ENCODE measurements at regions not wholly inside any gene's neighbourhood (a gene's known extent, or its start where the extent isn't known, plus 50 kb on each side); places are given as distances from the start of the nearest gene placed in this dataset.

DNA sequence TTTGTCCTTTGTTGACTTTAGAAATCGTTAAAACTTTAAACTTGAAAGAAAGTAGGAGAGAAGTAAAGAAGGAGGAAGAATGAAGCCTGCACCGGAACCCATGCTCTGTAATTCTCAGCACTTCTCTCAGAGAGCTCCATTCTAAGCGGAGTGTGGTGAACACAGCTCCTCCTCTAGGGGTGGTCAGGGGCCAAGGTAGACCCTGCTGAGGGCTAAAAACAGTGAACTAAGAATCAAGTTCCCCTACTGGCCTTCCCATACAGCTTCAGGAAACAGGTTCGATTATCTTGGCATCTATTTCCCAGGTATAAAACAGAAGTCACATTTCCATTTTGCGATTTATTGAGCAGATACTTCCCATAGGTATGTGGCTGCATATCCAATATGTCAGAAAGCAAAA, 92.7 kb upstream of the ASAP2 start:
- Mint-ChIP-seq H3K27ac (no peak overlapping the region), H3K4me3 (no peak overlapping the region), H3K4me1 (no peaks in the 10 kb centered on the region), H3K9me3 (no peaks in the 10 kb centered on the region), H3K36me3 (no peaks in the 10 kb centered on the region)
- DNase-seq (ENCODE audit: low spot score in 2 of 2) (no peak), ATAC-seq (no peak)

GRCh38 chr2:9113262-9113661, 93.3 kb upstream of the ASAP2 start:
- Mint-ChIP-seq H3K9me3 (no peaks in the 10 kb centered on the region), H3K4me3 (no peak overlapping the region), H3K27ac (no peak overlapping the region), H3K36me3 (no peaks in the 10 kb centered on the region), H3K4me1 (no peaks in the 10 kb centered on the region)
- DNase-seq (ENCODE audit: low spot score in 2 of 2) (no peak), ATAC-seq (no peak)

DNA sequence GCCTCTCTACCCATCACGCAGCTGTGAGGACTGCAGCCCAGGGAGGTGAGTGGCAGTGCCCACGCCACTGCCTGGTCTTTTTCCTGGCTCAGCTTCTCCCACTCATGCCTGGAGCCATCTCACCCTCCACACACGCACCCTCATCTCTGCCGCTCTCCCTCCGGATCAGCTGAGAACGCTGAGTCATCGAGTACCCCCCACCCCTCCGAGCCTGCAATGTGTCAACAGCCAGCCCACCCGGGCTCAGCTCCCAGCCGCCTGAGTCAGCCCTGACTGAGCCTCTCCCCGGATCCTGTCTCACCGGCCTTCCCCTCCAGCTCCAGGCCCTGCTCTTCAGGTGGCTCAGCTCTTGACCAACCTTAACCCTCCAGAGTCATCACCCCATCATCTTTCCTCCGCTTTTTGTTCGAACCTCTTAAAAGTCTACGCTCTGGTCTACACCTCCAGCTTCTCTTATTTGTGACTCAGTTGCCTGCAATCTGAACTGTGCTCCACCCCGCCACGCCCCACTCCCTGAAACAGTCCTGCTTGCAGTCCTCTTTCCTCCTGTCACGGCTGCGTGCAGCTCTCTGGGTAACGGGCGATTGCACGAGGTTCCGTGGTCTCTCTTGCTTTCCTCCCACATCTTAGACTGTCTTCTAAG, 94.4 kb upstream of the ASAP2 start:
- ATAC-seq, result no peak
- H3K36me3 Mint-ChIP-seq, result no peaks in the 10 kb centered on the region
- DNase-seq (ENCODE audit: low spot score in 2 of 2), result no peak
- no peaks in the 10 kb centered on the region for H3K9me3 Mint-ChIP-seq
- no peak overlapping the region for H3K4me3 Mint-ChIP-seq
- no peaks in the 10 kb centered on the region for H3K4me1 Mint-ChIP-seq
- no peak overlapping the region for H3K27ac Mint-ChIP-seq

DNA sequence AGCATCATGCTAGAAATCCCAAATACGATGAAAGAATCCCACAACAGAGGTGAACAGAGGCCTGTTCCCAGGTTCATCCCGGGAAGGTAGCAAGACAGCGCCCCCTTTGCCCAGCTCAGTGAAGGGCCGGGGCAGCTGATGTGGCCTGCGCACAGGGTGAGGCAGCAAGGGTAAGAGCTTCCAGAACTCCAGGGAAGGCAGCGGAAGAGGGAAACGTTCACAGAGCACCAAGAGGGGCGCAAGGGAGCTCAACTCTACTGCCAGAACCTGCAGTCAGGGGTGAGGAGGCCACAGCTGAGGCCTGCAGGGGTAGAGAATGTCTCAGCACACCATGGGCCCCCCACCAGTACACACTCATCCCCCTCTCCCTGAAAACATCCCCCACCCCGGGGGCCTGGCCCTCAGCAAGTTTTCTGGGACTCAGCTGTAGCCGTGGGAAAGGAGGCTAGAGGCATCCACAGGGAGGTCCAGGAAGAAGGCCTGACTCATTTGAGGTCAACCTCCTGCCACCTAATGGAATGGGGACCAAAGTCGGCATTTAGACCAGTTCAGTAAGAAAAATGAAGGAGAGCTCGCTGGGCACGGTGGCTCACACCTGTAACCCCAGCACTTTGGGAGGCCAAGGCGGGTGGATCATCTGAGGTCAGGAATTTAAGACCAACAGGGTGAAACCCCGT, 95.6 kb upstream of the ASAP2 start:
- Mint-ChIP-seq H3K4me1 (no peaks in the 10 kb centered on the region), H3K27ac (no peak overlapping the region), H3K36me3 (no peaks in the 10 kb centered on the region), H3K4me3 (no peak overlapping the region), H3K9me3 (no peaks in the 10 kb centered on the region)
- ATAC-seq, result no peak
- DNase-seq (ENCODE audit: low spot score in 2 of 2), result no peak

DNA sequence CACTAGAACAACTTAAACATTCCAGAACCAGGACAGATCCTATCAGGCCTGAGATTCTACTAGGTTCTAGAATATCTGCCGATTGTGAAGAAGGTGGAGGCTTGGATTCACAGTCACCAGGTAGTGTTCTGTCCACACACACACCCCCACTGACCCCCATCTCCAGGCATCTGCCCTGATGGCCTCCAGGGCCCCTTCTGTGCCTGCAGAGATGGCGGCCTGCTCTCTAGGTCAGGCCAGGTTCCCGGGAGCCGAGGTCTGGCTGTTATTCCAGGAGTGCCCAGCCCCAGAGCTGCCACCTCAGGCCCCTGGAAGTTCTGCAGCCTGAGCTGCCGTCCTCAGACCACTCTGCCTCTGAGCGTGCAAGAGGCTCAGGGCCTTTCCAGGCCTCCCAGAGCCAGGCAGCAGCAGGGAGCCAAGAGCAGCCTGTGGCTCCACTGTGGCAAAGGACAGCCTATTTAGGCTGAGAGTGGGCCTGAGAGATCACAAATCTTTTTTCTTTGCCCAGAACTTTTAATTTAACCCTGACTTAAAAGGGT, 96.2 kb upstream of the ASAP2 start:
- Mint-ChIP-seq H3K27ac (no peak overlapping the region), H3K4me3 (no peak overlapping the region), H3K9me3 (no peaks in the 10 kb centered on the region), H3K4me1 (peaks cover 6% of the 10 kb centered on the region), H3K36me3 (no peaks in the 10 kb centered on the region)
- DNase-seq (ENCODE audit: low spot score in 2 of 2) (no peak), ATAC-seq (no peak)

GRCh38 chr2:9109871-9110270, 96.7 kb upstream of the ASAP2 start:
- DNase-seq (ENCODE audit: low spot score in 2 of 2) (no peak), ATAC-seq (no peak)
- no peaks in the 10 kb centered on the region for H3K9me3 Mint-ChIP-seq
- no peak overlapping the region for H3K4me3 Mint-ChIP-seq
- H3K36me3 Mint-ChIP-seq, result no peaks in the 10 kb centered on the region
- H3K4me1 Mint-ChIP-seq, result peaks cover 6% of the 10 kb centered on the region
- H3K27ac Mint-ChIP-seq, result no peak overlapping the region

DNA sequence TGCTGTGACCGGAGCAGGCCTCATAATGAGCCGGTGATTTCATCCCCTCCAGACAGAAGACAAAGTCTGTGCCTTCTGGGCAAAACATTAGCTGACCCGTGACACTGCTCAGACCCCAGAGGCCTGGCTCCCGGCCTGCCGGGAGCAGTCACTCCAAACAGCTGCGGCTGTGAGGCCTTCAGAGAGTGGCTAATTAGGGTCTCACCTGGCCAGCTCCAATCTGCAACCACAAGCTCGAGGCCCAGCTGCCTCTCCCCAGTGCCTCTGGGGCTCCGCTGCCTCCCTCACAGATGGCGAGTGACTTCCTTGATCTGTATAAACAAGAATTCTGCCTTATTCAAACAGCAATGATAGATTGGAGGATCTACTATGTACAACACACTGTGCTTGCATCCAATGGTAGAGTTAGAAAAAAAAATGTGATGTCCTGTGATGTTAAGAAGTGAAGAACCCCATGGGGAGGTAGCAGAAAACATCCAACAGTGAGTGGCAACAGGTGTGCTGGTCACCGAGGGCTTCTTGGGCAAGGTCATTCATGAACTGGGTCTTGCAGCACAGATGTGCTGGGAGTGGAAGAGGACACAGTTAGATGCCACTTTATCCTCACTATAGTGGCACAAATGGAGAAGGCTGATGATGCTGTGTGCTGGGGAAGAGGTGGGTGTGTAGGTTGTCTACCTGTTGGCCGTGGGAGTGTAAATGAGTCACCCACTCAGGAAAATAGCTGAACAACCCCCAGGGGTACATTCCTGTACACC, 98.2 kb upstream of the ASAP2 start:
- ATAC-seq, result no peak
- no peak overlapping the region for H3K4me3 Mint-ChIP-seq
- H3K9me3 Mint-ChIP-seq, result no peaks in the 10 kb centered on the region
- peaks cover 6% of the 10 kb centered on the region for H3K4me1 Mint-ChIP-seq
- no peak for DNase-seq (ENCODE audit: low spot score in 2 of 2)
- no peak overlapping the region for H3K27ac Mint-ChIP-seq
- no peaks in the 10 kb centered on the region for H3K36me3 Mint-ChIP-seq

GRCh38 chr2:9107168-9108025, 99.2 kb upstream of the ASAP2 start:
- no peak for DNase-seq (ENCODE audit: low spot score in 2 of 2)

GRCh38 chr2:9106338-9107167, 100.1 kb upstream of the ASAP2 start:
- Mint-ChIP-seq H3K4me3 (no peak overlapping the region), H3K9me3 (no peaks in the 10 kb centered on the region), H3K27ac (no peak overlapping the region), H3K36me3 (no peaks in the 10 kb centered on the region), H3K4me1 (peaks cover 6% of the 10 kb centered on the region)
- ATAC-seq (no peak), DNase-seq (ENCODE audit: low spot score in 2 of 2) (no peak)

More at GRCh38 chr2:9107168-9108025, 99.2 kb upstream of the ASAP2 start:
- Mint-ChIP-seq H3K27ac (no peak overlapping the region), H3K36me3 (no peaks in the 10 kb centered on the region), H3K4me3 (no peak overlapping the region), H3K9me3 (no peaks in the 10 kb centered on the region), H3K4me1 (peaks cover 6% of the 10 kb centered on the region)
- no peak for ATAC-seq

GRCh38 chr2:9105601-9106337, 100.8 kb upstream of the ASAP2 start:
- Mint-ChIP-seq H3K4me3 (no peak overlapping the region), H3K27ac (no peak overlapping the region), H3K4me1 (peaks cover 6% of the 10 kb centered on the region), H3K36me3 (no peaks in the 10 kb centered on the region), H3K9me3 (no peaks in the 10 kb centered on the region)
- no peak for ATAC-seq
- DNase-seq (ENCODE audit: low spot score in 2 of 2), result no peak

DNA sequence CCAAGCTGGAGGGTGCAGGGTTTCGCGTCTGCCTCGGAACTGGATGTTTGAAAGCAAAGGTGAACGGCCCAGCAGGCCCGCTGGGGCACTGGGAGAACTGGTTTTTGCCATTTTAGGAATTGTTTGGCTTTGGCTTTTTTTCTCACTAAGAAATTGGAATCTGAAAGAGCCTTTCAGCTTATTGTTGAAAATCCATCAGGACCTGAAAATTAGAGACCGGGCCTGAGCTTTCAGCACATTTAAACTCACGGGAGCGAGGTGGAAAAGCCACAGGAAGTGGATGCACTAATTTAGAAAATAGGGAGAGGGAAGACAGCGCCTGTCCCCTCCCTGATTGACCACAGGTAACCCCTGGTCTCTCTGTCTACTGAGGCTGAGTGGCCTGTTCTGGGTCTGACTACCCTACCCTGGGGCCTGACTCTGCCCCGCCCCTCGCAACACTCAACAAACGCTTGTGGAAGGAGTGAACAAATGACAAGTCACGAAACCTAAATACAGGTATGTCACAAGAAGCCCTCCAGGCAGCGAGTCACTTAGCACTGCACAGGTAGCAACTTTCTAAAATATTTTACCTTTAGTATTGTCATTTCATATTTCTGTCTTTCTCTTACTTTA, 100.3 kb upstream of the MBOAT2 start:
- ATAC-seq (no peak), DNase-seq (ENCODE audit: low spot score in 2 of 2) (no peak)
- no peaks in the 10 kb centered on the region for H3K9me3 Mint-ChIP-seq
- peaks cover 12% of the 10 kb centered on the region for H3K4me1 Mint-ChIP-seq
- H3K36me3 Mint-ChIP-seq, result no peaks in the 10 kb centered on the region
- no peak overlapping the region for H3K4me3 Mint-ChIP-seq
- no peak overlapping the region for H3K27ac Mint-ChIP-seq

GRCh38 chr2:9102861-9103662, 99.6 kb upstream of the MBOAT2 start:
- DNase-seq (ENCODE audit: low spot score in 2 of 2) (no peak), ATAC-seq (no peak)
- no peak overlapping the region for H3K4me3 Mint-ChIP-seq
- peaks cover 17% of the 10 kb centered on the region for H3K4me1 Mint-ChIP-seq
- no peaks in the 10 kb centered on the region for H3K9me3 Mint-ChIP-seq
- H3K36me3 Mint-ChIP-seq, result no peaks in the 10 kb centered on the region
- no peak overlapping the region for H3K27ac Mint-ChIP-seq

All from stimulated activated effector memory CD8-positive, alpha-beta T cell treated with anti-CD3 and anti-CD28 coated beads, Interleukin-12 subunit alpha, Interleukin-12 subunit beta, amount 100 ng/mL, for 72 hours (primary cell).